RKO (cell line): ENCODE measurements at regions not wholly inside any gene's neighbourhood (a gene's known extent, or its start where the extent isn't known, plus 50 kb on each side); places are given as distances from the start of the nearest gene placed in this dataset.
"Not testable (repeated sequence)": the region's sequence is repeated elsewhere in the genome, so short reads cannot be mapped to it uniquely, and the experiment has no call there.

ENCODE experiments used
- DNase-seq: peaks from one replicate; pipeline ENCODE4 v3.0.0-alpha.2; 2016; ENCODE audit warnings: low spot score

DNA sequence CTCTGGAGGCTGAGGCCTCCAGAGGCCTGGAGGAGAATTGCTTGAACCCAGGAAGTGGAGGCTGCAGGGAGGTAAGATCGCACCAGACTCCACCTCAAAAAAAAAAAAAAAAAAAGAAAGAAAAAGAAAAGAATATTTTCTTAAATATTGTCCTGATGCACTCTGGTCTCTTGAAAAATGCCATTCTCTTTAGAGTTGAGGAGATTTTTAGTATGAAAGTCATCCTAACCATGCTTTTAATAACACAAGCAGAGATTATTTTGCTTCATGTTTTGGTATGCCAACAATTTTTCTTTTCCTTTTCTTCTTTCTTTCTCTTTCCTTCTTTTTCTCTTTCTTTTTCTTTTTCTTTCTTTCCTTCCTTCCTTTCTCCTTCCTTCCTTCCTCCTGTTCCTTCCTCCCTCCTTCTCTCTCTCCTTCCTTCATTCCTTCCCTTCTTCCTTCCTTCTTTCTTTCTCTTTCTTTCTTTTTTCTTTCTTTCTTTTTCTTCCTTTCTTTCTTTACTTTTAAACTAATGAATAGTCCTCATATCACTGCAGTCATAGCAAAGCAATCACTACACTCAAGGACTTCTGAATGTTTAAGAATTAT lies 116.9 kb upstream of the CCNH start:
- no peak for DNase-seq

DNA sequence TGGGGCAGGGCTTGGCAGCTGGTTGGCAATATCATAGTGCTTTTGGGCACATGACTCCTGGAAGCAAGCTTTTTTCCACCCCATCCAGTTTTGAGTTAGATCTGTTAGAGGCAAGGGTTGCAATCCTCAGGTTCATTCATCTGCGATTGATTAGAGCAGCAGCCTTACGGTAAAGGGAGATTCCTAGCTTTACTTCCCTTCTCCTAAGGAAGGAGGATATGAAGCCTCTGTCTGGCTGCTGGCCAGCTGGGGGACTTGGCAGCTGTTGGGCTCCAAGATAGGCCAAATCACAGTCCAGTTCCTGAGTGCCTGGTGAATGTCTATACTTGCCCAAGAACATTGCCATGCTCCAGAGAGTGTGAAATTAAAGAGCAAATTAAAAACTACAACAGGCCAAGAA lies 113.4 kb upstream of the CCNH start:
- no peak for DNase-seq

DNA sequence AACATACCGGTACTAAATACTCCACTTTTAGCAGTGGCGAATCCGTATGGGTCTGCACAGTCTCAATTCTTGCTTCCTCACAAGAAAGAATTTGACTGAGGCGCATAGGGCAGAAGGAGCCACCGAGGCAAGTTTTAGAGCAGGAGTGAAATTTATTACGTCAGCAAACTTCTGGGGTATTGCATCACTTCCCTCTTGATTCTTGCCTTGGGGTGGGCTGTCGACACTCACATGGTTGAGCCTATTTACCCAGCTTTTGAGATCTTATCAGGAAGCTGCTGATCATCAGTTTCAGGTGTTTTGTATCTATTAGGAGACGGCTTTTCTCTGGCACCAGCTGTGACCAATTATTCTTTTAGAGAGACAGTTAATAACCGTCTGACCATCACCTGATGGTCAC lies 111.5 kb upstream of the CCNH start:
- no peak for DNase-seq

DNA sequence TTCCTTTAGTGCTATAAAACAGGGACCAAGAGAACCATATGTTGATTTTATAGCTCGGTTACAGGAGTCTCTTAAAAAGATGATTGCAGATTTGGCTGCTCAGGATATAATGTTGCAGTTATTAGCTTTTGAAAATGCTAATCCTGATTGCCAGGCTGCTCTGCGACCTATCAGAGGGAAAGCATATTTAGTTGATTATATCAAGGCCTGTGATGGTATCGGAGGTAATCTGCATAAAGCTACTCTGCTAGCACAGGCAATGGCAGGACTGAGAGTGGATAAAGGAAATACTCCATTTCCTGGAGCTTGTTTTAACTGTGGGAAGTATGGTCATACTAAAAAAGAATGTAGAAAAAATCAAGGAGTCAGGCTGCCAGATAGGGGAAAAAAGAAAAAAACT lies 99.0 kb upstream of the CCNH start:
- not testable (repeated sequence) for DNase-seq

GRCh38 chr5:87503004-87503403 lies 90.3 kb upstream of the CCNH start:
- DNase-seq = no peak

GRCh38 chr5:87499478-87500410 lies 87.0 kb upstream of the CCNH start:
- DNase-seq = peak; percentile 30
